HUES64 (cell line): ENCODE measurements at regions not wholly inside any gene's neighbourhood (a gene's known extent, or its start where the extent isn't known, plus 50 kb on each side); places are given as distances from the start of the nearest gene placed in this dataset.

Source experiments
- H3K27ac ChIP-seq: 2 replicates; pipeline ENCODE4 v1.7.0; 2013; ENCODE audit warnings: low read depth, low read length, inconsistent platforms
- H3K27me3 ChIP-seq: 2 replicates; pipeline ENCODE4 v1.6.1; 2013; ENCODE audit warnings: mild to moderate bottlenecking, low read length; ENCODE audit not compliant: insufficient read depth
- H3K36me3 ChIP-seq: 2 replicates; pipeline ENCODE4 v1.6.1; 2013; ENCODE audit warnings: mild to moderate bottlenecking, low read length; ENCODE audit not compliant: insufficient read depth
- H3K4me1 ChIP-seq: 2 replicates; pipeline ENCODE4 v1.6.1; 2013; ENCODE audit warnings: mild to moderate bottlenecking, low read length, moderate library complexity; ENCODE audit not compliant: insufficient read depth
- H3K4me3 ChIP-seq: 2 replicates; pipeline ENCODE4 v1.5.1; 2013; ENCODE audit warnings: mild to moderate bottlenecking, low read length, moderate library complexity
- H3K9ac ChIP-seq: 2 replicates; pipeline ENCODE4 v1.6.1; 2013; ENCODE audit warnings: mild to moderate bottlenecking, low read depth, low read length
- H3K9me3 ChIP-seq: 2 replicates; pipeline ENCODE4 v1.6.1; 2013; ENCODE audit warnings: low read depth, low read length; ENCODE audit not compliant: insufficient read depth
- WGBS: fragments of 150-250, 120-280 bp; methylation state at CpG from one replicate; pipeline ENCODE4 v1.1.7; 2013; ENCODE audit warnings: missing lambda C conversion rate; 5-methylcytosine and 5-hydroxymethylcytosine counted together

GRCh38 chr10:89857431-89858042 lies 156.1 kb downstream of the KIF20B start:
- 86% methylated on average over 1 of the region's 1 CpG for WGBS

GRCh38 chr10:89861199-89861573 lies 159.8 kb downstream of the KIF20B start:
- no peak overlapping the region for H3K4me3 ChIP-seq
- no peaks in the 10 kb centered on the region for H3K9me3 ChIP-seq
- H3K36me3 ChIP-seq: no peaks in the 10 kb centered on the region
- H3K9ac ChIP-seq: no peak overlapping the region
- H3K27me3 ChIP-seq: no peaks in the 10 kb centered on the region
- no peak overlapping the region for H3K27ac ChIP-seq
- H3K4me1 ChIP-seq: peaks cover 9% of the 10 kb centered on the region; the same call in 1 of the 2 replicates

More at GRCh38 chr10:89857431-89858042, 156.1 kb downstream of the KIF20B start:
- Histone ChIP-seq H3K36me3 (no peaks in the 10 kb centered on the region), H3K9me3 (no peaks in the 10 kb centered on the region), H3K4me3 (no peak overlapping the region), H3K27me3 (no peaks in the 10 kb centered on the region), H3K4me1 (peaks cover 9% of the 10 kb centered on the region; the same call in 1 of the 2 replicates), H3K27ac (no peak overlapping the region), H3K9ac (no peak overlapping the region)

GRCh38 chr10:89861584-89862301 lies 160.4 kb downstream of the KIF20B start:
- Histone ChIP-seq H3K36me3 (no peaks in the 10 kb centered on the region), H3K27ac (no peak overlapping the region), H3K9ac (no peak overlapping the region), H3K9me3 (no peaks in the 10 kb centered on the region), H3K27me3 (no peaks in the 10 kb centered on the region), H3K4me3 (no peak overlapping the region), H3K4me1 (peaks cover 9% of the 10 kb centered on the region; the same call in 1 of the 2 replicates)
- WGBS: 80% methylated on average over 3 of the region's 3 CpGs

GRCh38 chr10:89867964-89868363 lies 166.6 kb downstream of the KIF20B start:
- H3K27me3 ChIP-seq: no peaks in the 10 kb centered on the region
- H3K9ac ChIP-seq: no peak overlapping the region
- H3K27ac ChIP-seq: no peak overlapping the region
- H3K4me1 ChIP-seq: peaks cover 10% of the 10 kb centered on the region
- WGBS: 94% methylated on average over 2 of the region's 2 CpGs
- no peak overlapping the region for H3K4me3 ChIP-seq
- no peaks in the 10 kb centered on the region for H3K36me3 ChIP-seq
- no peaks in the 10 kb centered on the region for H3K9me3 ChIP-seq

- Histone ChIP-seq H3K9me3 (no peaks in the 10 kb centered on the region), H3K27ac (no peak overlapping the region), H3K9ac (no peak overlapping the region), H3K4me3 (no peak overlapping the region), H3K27me3 (no peaks in the 10 kb centered on the region), H3K36me3 (no peaks in the 10 kb centered on the region), H3K4me1 (peaks cover 10% of the 10 kb centered on the region)
- 59% methylated on average over 2 of the region's 2 CpGs for WGBS
Measured at GRCh38 chr10:89869180-89869579, 167.8 kb downstream of the KIF20B start.

- Histone ChIP-seq H3K9ac (no peak overlapping the region), H3K27ac (no peak overlapping the region), H3K36me3 (no peaks in the 10 kb centered on the region), H3K27me3 (no peaks in the 10 kb centered on the region), H3K4me3 (no peak overlapping the region), H3K9me3 (no peaks in the 10 kb centered on the region), H3K4me1 (peaks cover 10% of the 10 kb centered on the region)
- WGBS: 92% methylated on average over 2 of the region's 2 CpGs
Measured at GRCh38 chr10:89869592-89870156, 168.3 kb downstream of the KIF20B start.

GRCh38 chr10:89870936-89871335 lies 169.5 kb downstream of the KIF20B start:
- H3K36me3 ChIP-seq: no peaks in the 10 kb centered on the region
- no peak overlapping the region for H3K4me3 ChIP-seq
- H3K4me1 ChIP-seq: peaks cover 10% of the 10 kb centered on the region
- peaks cover 6% of the 10 kb centered on the region; the same call in 1 of the 2 replicates for H3K9me3 ChIP-seq
- H3K9ac ChIP-seq: no peak overlapping the region
- no peaks in the 10 kb centered on the region for H3K27me3 ChIP-seq
- H3K27ac ChIP-seq: no peak overlapping the region
- 94% methylated on average over 1 of the region's 2 CpGs for WGBS

- peaks cover 6% of the 10 kb centered on the region; the same call in 1 of the 2 replicates for H3K9me3 ChIP-seq
- H3K27ac ChIP-seq: no peak overlapping the region
- H3K4me3 ChIP-seq: no peak overlapping the region
- WGBS: 67% methylated on average over 1 of the region's 3 CpGs
- H3K36me3 ChIP-seq: no peaks in the 10 kb centered on the region
- H3K9ac ChIP-seq: no peak overlapping the region
- no peaks in the 10 kb centered on the region for H3K27me3 ChIP-seq
- H3K4me1 ChIP-seq: peaks cover 10% of the 10 kb centered on the region
Measured at GRCh38 chr10:89873055-89873454, 171.7 kb downstream of the KIF20B start.

GRCh38 chr10:89875557-89875956 lies 174.2 kb downstream of the KIF20B start:
- peaks cover 6% of the 10 kb centered on the region; the same call in 1 of the 2 replicates for H3K9me3 ChIP-seq
- H3K36me3 ChIP-seq: no peaks in the 10 kb centered on the region
- WGBS: 97% methylated on average over 3 of the region's 3 CpGs
- H3K27ac ChIP-seq: no peak overlapping the region
- H3K27me3 ChIP-seq: no peaks in the 10 kb centered on the region
- H3K9ac ChIP-seq: no peak overlapping the region
- H3K4me3 ChIP-seq: no peak overlapping the region
- H3K4me1 ChIP-seq: peaks cover 10% of the 10 kb centered on the region

GRCh38 chr10:89879121-89879520 lies 177.7 kb downstream of the KIF20B start:
- Histone ChIP-seq H3K4me3 (no peak overlapping the region), H3K27me3 (no peaks in the 10 kb centered on the region), H3K9ac (no peak overlapping the region), H3K27ac (no peak overlapping the region), H3K36me3 (no peaks in the 10 kb centered on the region), H3K4me1 (no peaks in the 10 kb centered on the region), H3K9me3 (peaks cover 6% of the 10 kb centered on the region; the same call in 1 of the 2 replicates)

GRCh38 chr10:89887406-89887805 lies 186.0 kb downstream of the KIF20B start:
- no peak overlapping the region for H3K9ac ChIP-seq
- no peaks in the 10 kb centered on the region for H3K27me3 ChIP-seq
- no peak overlapping the region for H3K27ac ChIP-seq
- WGBS: 86% methylated on average over 3 of the region's 4 CpGs
- H3K4me1 ChIP-seq: peaks cover 14% of the 10 kb centered on the region; the same call in 1 of the 2 replicates
- H3K4me3 ChIP-seq: no peak overlapping the region
- H3K36me3 ChIP-seq: no peaks in the 10 kb centered on the region
- no peaks in the 10 kb centered on the region for H3K9me3 ChIP-seq
